NT2/D1 (cell line): ENCODE measurements at regions not wholly inside any gene's neighbourhood (a gene's known extent, or its start where the extent isn't known, plus 50 kb on each side); places are given as distances from the start of the nearest gene placed in this dataset.

Source experiments
- SUZ12 ChIP-seq: IDR thresholded peaks from 2 replicates; pipeline ENCODE4 v1.6.1; 2011; ENCODE audit not compliant: insufficient read length, insufficient read depth; ENCODE audit errors: extremely low read depth
- YY1 ChIP-seq: IDR thresholded peaks from 2 replicates; pipeline ENCODE4 v1.6.1; 2011; ENCODE audit not compliant: insufficient read length, insufficient read depth
- ZNF274 ChIP-seq: IDR thresholded peaks from 2 replicates; pipeline ENCODE4 v1.6.1; 2011; ENCODE audit warnings: mild to moderate bottlenecking, low read depth, low read length

- TF ChIP-seq YY1 = no peak
- no peak for TF ChIP-seq SUZ12
- no peak for TF ChIP-seq ZNF274
Observed at GRCh38 chr5:3392306-3392939, 203.2 kb upstream of the IRX1 start.
